ENCODE measurements at regions not wholly inside any gene's neighbourhood (a gene's known extent, or its start where the extent isn't known, plus 50 kb on each side); places are given as distances from the start of the nearest gene placed in this dataset.

DNA sequence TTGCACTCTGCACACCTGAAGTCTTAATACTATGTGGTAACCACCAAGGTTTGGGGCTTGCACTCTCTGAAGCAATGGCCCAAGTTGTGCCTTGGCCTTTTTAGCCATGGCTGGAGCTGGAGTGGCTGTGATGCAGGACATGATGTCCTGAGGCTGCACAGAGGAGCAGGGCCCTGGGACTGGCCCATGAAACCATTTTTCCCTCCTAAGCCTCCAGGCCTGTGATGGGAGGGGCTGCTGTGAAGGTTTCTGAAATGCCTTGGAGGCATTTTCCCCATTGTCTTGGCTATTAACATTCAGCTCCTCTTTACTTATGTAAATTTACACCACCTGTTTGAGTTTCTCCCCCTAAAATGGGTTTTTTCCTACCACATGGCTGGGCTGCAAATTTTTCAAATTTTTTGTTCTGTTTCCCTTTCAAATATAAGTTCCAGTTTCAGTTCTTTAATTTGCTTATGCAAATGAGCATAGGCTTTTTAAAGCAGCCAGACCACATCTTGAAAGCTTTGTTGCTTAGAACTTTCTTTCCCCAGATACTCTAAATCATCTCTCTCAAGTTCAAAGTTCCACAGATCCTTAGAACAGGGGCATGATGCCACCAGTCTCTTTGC is 237.4 kb upstream of the DMAC1 start:
- TF ChIP-seq, protein P1, sequence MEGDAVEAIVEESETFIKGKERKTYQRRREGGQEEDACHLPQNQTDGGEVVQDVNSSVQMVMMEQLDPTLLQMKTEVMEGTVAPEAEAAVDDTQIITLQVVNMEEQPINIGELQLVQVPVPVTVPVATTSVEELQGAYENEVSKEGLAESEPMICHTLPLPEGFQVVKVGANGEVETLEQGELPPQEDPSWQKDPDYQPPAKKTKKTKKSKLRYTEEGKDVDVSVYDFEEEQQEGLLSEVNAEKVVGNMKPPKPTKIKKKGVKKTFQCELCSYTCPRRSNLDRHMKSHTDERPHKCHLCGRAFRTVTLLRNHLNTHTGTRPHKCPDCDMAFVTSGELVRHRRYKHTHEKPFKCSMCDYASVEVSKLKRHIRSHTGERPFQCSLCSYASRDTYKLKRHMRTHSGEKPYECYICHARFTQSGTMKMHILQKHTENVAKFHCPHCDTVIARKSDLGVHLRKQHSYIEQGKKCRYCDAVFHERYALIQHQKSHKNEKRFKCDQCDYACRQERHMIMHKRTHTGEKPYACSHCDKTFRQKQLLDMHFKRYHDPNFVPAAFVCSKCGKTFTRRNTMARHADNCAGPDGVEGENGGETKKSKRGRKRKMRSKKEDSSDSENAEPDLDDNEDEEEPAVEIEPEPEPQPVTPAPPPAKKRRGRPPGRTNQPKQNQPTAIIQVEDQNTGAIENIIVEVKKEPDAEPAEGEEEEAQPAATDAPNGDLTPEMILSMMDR (IDR thresholded peaks at IDR 0.05): no peak
- TF ChIP-seq POLR2A (IDR thresholded peaks at IDR 0.05) (no peak), EP300 (IDR thresholded peaks at IDR 0.05) (no peak), POLR2AphosphoS5 (IDR thresholded peaks at IDR 0.05) (no peak)
